Activated naive CD4-positive, alpha-beta T cell treated with anti-CD3 and anti-CD28 coated beads, Interleukin-2, amount 50 U/mL, for 16 hours (primary cell): ENCODE measurements at regions not wholly inside any gene's neighbourhood (a gene's known extent, or its start where the extent isn't known, plus 50 kb on each side); places are given as distances from the start of the nearest gene placed in this dataset.
"Not testable (repeated sequence)": the region's sequence is repeated elsewhere in the genome, so short reads cannot be mapped to it uniquely, and the experiment has no call there.

ENCODE experiments used
- DNase-seq: peaks from one replicate; pipeline ENCODE4 v3.0.0-alpha.2; 2020

DNA sequence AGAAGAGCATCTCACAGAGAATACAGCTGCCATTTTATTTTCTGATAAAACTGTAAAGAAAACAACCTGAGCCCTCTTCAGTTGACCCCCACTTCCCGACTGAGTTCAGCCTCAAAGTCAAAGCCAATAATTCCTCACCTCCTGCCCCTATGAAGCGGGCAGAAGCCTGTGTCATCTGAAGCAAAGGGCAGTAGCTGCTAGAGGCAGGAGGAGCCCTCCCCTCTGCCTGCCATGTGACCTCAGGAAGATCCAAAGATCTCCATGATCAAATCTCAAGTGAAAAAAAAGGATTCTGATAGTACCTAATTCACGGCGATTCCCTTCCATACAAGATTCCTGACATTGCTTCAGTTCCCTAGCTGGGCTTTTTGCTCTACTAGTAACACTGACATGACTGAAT lies 223.1 kb upstream of the CAND1 start:
- no peak for DNase-seq

DNA sequence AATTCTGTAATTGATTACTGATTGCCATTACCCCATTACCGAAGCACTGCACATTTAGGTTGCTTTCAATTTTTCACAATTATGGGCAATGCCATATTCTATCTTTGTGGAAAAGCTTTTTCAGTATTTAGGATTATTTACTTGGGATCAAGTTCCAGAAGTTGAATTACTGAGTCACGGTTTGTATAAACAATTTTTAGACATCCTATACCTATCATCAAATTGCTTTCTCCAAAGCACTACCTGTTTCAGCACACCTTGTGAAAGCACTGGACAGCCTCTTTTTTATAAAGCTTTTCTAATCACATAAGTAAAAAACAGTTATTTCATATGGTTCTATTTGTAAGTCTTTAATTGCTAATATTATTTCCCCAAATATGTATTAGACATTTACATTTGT lies 221.5 kb upstream of the CAND1 start:
- DNase-seq: no peak

DNA sequence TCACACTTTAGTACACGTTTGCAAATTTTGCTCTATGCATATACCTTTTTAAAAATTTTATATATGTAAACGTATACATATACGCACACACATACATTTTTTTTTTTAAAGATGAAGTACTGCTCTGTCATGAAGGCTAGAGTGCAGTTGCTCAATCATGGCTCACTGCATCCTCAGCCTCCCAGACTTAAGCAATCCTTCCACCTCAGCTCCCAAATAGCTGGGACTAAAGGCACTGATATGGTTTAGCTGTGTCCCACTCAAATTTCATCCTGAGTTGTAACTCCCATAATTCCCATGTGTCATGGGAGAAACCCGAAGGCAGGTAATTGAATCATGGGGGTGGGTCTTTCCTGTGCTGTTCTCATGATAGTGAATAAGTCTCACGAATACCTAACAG lies 220.8 kb upstream of the CAND1 start:
- no peak for DNase-seq

- not testable (repeated sequence) for DNase-seq
Measured at GRCh38 chr12:67049199-67049598, 220.0 kb upstream of the CAND1 start.

GRCh38 chr12:67052981-67053380 lies 216.2 kb upstream of the CAND1 start:
- no peak for DNase-seq

DNA sequence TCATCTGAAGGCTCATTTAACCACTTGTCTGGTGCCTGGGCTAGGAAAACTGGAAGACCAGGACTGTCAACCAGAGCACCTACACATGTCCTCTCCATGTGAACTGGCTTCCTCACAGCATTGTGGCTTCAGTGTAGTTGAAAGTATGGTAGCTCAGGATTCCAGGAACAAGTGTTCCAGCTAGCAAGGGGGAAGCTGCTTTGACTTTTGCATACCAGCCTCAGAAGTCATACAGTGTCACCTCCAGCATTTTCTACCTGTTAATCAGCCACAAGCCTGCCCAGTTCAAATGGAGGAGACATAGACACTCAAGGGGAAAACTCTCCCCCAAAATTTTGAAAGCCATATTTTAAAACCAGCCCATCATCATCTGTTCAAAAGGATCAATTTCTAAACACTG lies 212.8 kb upstream of the CAND1 start:
- DNase-seq: no peak

- DNase-seq: no peak
Measured at GRCh38 chr12:67057072-67057471, 212.1 kb upstream of the CAND1 start.

DNA sequence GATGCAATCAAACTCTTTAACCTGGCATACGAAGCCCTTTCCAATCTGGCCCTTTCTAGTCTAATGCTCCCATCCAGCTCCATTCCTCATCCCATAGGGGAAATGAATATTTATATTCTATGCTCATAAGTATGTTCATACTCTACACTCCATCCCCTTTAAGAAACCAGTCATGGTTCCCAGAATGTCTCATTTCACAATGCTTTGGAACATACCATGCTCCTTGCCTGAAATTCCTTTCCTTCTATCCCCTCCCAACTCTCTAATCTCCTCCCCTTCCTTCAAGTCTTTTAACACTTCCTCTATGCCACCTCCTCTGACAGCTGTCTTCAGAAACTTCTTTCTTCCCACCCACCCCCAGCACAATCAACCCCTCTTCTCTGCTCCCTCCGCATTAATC lies 207.0 kb upstream of the CAND1 start:
- DNase-seq: no peak

- DNase-seq: no peak
Measured at GRCh38 chr12:67067453-67068203, 201.5 kb upstream of the CAND1 start.

DNA sequence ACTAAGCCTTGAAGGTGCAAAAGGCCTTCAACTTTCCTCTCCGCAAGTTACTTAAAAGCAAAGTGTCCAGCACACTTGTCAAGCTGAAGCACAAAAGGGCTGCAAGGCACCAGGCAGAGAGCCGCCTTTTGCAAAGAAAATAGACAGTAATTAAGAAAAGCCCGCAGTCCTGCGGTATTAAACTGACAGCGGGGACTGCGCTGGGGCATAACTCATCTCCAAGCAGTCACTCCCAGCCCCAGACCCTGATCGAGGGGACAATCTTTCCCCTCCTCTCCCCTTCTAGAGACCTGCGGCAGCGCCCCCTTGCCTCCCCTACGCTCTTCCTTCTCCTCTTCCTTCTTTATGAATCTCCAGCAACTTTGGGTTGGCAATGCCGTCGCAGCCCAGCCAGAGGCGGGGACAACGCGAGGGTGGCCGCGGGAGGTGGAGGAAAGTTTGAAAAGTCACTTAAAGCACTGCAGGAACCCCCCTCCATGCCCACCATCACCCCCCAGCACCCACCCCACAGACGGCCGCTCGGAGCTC lies 200.9 kb upstream of the CAND1 start:
- peak; percentile 29 for DNase-seq

DNA sequence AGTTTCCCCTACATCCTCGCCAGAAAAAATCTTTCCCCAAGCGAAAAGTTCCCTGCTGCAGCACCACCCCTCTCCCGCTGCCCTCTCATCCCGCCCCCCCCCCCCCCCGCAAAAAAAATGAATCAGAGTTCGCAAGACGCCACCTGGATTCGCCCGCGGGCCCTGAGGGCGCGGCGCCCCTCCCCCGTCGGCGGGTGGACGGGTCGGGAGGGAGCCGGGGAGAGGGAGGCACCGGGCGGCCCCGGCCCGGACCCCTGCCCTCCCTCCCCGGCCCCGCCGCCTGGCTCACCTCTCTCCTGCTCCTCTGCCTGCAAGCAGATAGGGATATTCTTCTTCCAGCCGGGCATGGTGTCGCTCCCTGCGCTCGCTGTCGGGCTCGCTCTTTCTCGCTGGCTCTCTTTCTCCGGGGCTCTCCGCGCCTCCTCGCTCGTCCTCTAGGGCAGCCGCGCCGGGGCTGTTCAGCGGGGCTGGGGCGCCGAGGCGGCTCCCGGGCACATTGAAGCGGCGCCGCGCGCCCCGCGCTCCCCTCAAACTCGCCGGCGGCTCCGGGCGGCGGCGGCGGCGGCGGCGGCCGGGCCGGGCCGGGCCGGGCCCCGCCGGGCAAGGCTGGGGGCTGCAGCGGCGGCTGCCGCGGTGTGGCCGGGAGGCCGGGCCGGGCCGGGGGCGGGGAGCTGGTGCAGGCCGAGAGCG lies 200.3 kb upstream of the CAND1 start:
- DNase-seq: peak; percentile 61

DNA sequence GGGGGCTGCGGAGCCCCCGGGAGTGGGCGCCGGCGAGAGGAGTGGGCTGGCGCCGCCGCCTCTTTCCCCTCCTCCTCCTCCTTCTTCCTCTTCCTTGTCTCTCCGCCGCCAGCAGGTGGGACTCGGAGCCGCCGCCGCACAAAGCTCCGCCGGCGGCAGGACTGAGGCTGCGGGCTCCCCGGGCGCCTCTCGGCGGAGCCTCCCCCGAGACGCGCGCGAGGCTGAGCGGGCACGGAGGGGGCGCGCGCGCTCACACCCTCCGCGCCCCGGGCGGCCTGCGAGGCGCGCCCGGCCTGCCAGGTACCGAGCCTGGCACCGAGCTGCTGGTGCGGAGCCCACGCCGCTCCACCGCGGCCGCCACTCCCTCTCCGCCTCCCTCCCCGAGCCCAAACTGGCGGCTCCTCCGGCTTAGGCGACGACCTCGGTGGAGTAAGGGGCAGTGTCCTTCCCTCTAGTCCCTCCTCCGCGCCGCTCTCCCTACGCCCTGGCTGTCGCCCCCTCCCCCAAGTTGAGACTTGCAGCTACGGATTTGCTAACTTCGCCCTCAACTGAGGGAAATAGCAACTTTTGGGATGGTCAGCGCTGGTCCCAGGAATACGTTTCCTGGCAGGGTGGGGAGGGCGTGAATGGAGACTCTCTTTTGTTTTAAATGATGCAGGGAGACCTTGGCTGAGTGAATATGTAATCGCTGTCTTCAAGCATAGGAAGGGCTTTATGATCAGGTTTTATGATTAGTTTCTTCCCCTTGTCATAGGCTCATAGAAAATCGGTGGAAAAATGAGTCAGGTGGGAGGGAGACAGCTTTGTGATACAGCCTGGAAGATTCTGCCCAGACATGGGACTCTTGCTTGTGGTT lies 199.5 kb upstream of the CAND1 start:
- peak; percentile 61 for DNase-seq

DNA sequence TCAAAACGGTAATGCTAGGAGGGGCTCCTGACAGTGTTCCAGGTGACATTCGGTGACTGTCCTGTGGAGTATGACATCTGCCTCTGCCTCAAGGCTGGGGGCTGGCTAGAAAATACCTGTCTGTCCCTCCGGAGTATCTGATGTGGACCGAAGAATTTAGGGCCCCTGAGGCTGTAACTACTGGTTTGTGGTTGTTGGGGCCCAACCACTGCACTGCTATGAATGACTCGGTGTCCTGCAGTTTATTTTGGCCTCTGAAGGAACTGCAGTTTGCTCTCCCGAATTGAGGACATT lies 198.9 kb upstream of the CAND1 start:
- DNase-seq: peak; percentile 15

GRCh38 chr12:67070604-67071003 lies 198.6 kb upstream of the CAND1 start:
- DNase-seq: no peak

DNA sequence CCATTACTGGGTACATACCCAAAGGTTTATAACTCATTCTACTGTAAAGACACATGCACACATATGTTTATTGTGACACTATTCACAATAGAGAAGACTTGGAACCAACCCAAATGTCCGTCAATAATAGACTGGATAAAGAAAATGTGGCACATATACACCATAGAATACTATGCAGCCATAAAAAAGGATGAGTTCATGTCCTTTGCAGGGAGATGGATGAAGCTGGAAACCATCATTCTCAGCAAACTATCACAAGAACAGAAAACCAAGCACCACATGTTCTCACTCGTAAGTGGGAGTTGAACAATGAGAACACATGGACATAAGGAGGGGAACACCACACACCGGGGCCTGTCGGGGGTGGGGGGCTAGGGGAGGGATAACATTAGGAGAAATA lies 196.9 kb upstream of the CAND1 start:
- DNase-seq: not testable (repeated sequence)

- no peak for DNase-seq
Measured at GRCh38 chr12:67073336-67073735, 195.8 kb upstream of the CAND1 start.

DNA sequence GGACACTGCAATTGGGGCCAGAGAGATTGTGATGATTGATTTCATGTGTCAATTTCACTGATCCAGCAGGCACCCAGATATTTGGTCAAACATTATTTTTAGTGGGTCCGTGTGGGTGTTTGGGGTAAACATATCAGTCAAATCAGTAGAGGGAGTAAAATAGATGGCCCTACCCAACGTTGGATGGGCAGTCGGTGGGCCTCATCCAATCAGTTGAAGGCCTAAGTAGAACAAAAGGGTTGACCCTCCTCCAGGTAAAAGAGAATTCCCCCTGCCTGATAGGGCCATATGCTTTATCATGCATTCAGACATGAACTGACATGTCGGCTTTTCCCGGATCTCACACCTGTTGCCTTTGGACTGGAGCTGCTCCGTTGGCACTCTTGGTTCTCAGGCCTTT lies 195.1 kb upstream of the CAND1 start:
- no peak for DNase-seq

- DNase-seq: no peak
Measured at GRCh38 chr12:67077617-67078016, 191.5 kb upstream of the CAND1 start.

DNA sequence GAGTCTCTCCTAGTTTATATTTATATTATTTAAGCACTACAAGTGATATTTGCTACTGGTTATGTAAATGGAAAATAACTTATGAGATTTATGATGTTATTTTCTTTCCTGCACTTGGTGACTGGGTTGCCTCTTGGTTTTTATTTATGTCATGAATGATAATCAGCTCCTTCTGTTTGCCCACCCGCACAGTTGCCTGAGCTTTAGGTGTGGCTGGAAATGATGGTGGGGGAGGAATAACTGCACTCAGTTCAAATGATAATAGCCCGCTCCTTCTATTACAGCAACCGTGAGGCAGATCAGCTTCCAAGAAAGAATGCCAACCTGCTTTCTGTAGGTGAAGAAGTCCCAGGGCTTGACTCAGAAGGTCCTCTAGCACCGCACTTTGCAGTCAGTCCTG lies 190.2 kb upstream of the CAND1 start:
- no peak for DNase-seq

DNA sequence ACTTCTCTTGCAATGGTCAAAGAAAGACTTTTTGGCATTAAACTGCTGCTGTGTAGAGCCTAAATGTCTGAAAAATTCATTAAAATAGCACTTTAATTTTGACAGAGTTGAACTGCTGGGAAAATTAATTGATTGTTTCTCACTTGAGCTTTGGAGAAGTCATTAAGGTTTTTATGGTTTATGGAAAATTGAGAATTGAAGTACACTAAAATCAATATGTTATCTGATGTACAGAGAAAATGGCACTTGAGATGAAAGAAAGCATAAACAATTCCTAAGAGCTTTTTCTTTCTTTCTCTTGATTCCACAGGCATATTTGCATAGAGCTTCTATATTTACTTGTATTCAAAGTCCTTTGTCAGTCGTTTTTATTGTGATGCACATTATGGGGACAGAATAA lies 188.5 kb upstream of the CAND1 start:
- DNase-seq: no peak

DNA sequence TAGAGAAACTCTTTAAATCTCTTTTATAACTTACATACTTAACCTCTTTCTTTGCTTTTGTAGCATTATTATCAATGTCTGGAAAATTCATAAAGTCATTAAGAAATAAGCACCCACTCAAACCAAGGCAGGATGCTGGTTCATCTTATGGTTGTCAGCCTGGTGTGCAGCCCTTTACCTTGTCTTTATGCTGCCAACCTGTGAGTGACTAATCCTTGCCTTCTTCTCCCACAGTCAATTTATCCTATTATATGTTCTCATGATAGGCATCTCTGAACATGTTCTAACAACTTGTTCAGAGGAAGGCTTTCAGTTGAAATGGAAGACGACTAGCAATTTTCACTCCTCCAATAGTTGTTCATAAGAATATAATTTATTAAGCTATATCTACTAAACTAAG lies 186.9 kb upstream of the CAND1 start:
- DNase-seq: no peak

DNA sequence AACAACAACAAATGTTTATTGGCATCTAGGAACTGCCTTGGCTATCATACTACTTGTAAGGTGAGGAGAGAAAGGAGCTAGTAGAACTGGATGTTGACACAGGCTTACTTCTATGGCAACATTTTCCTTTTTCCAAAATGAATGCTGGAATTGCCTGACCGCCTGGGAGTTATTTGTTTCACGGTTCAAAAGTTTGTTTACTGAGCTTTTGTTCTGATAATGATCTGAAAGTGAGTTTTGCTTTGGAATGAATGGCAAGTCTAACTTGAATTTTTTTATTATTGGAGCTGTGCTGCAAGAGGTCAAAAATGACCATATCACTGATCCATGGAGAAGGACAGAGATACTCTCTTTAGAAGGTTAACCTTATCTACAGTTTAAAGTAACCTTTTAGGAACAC lies 183.5 kb upstream of the CAND1 start:
- DNase-seq: no peak

- DNase-seq: no peak
Measured at GRCh38 chr12:67086116-67086515, 183.0 kb upstream of the CAND1 start.
